CD14-positive monocyte (primary cell): ENCODE measurements at regions not wholly inside any gene's neighbourhood (a gene's known extent, or its start where the extent isn't known, plus 50 kb on each side); places are given as distances from the start of the nearest gene placed in this dataset.
A peak's percentile ranks its signal among the peaks of the same experiment; 100 is the strongest.

Experiments used
- DNase-seq, 3 donors: peaks; one replicate each; pipeline ENCODE4 v3.0.0-alpha.2; 2011 to 2022
- H2AFZ ChIP-seq: 2 replicates; pipeline ENCODE4 v1.6.0; 2012; ENCODE audit warnings: mild to moderate bottlenecking, low read depth, low read length, inconsistent platforms; ENCODE audit not compliant: insufficient read depth, poor library complexity, severe bottlenecking
- H3K27ac ChIP-seq, 2 donors: 1 replicate in 1 of 2; 2 replicates in 1 of 2; pipeline ENCODE4 v1.5.1; 2012 to 2013; ENCODE audit warnings: low read length in 2 of 2, control low read depth in 1 of 2, inconsistent platforms in 1 of 2, low read depth in 1 of 2, mild to moderate bottlenecking in 1 of 2
- H3K27me3 ChIP-seq, 2 donors: one replicate each; pipeline versions ENCODE4 v1.6.0 to v1.6.1; 2011 to 2013; ENCODE audit warnings: low read length in 2 of 2; ENCODE audit not compliant: control insufficient read depth in 2 of 2, insufficient read depth in 2 of 2
- H3K36me3 ChIP-seq, 2 donors: replicated peaks in 1 of 2; 1 replicate in 1 of 2; 2 replicates in 1 of 2; pipeline versions ENCODE4 v1.5.1 to v1.6.1; 2012 to 2013; ENCODE audit warnings: low read length in 2 of 2, control low read depth in 1 of 2, inconsistent platforms in 1 of 2, mild to moderate bottlenecking in 1 of 2; ENCODE audit not compliant: insufficient read depth in 2 of 2, control insufficient read depth in 1 of 2
- H3K4me1 ChIP-seq, 2 donors: 1 replicate in 1 of 2; 2 replicates in 1 of 2; pipeline versions ENCODE4 v1.5.1 to v1.6.1; 2012 to 2013; ENCODE audit warnings: low read length in 2 of 2, control low read depth in 1 of 2, inconsistent platforms in 1 of 2, mild to moderate bottlenecking in 1 of 2, moderate library complexity in 1 of 2; ENCODE audit not compliant: insufficient read depth in 2 of 2, control insufficient read depth in 1 of 2
- H3K4me2 ChIP-seq: replicated peaks from 2 replicates; pipeline ENCODE3; 2012; ENCODE audit warnings: low read length, moderate library complexity, mild to moderate bottlenecking; ENCODE audit not compliant: poor library complexity, severe bottlenecking; ENCODE audit errors: extremely low read depth
- H3K4me3 ChIP-seq, 3 experiments: fragments of 200-600 bp in 1 of 3; sonication (generic) in 1 of 3; replicated peaks in 1 of 3; 1 replicate in 2 of 3; 2 replicates in 1 of 3; pipeline ENCODE4 v1.5.1; 2011 to 2013; ENCODE audit warnings: low read length in 3 of 3, mild to moderate bottlenecking in 3 of 3, control low read depth in 2 of 3, low read depth in 2 of 3, inconsistent platforms in 1 of 3, moderate library complexity in 1 of 3
- H3K79me2 ChIP-seq: 2 replicates; pipeline ENCODE4 v1.6.0; 2012; ENCODE audit warnings: mild to moderate bottlenecking, control low read depth, inconsistent platforms, low read length, moderate library complexity; ENCODE audit not compliant: insufficient read depth
- H3K9ac ChIP-seq: 2 replicates; pipeline ENCODE4 v1.6.0; 2017; ENCODE audit warnings: low read length, mild to moderate bottlenecking; ENCODE audit not compliant: insufficient read depth, poor library complexity, severe bottlenecking
- H3K9me3 ChIP-seq, 2 donors: replicated peaks in 1 of 2; 1 replicate in 1 of 2; 2 replicates in 1 of 2; pipeline versions ENCODE4 v1.5.1 to v1.6.1; 2012 to 2013; ENCODE audit warnings: low read length in 2 of 2, control low read depth in 1 of 2; ENCODE audit not compliant: control insufficient read depth in 1 of 2, insufficient read depth in 1 of 2
- H4K20me1 ChIP-seq: 2 replicates; pipeline ENCODE4 v1.6.0; 2012; ENCODE audit warnings: mild to moderate bottlenecking, low read length, control low read depth, moderate library complexity; ENCODE audit not compliant: insufficient read depth
- H3K27ac Mint-ChIP-seq, 7 donors: one replicate each; pipeline ENCODE4 v1.8.0; 2020; ENCODE audit warnings: mild to moderate bottlenecking in 7 of 7, mixed read lengths in 7 of 7, moderate library complexity in 6 of 7, inconsistent platforms in 2 of 7
- H3K27me3 Mint-ChIP-seq, 3 donors: one replicate each; pipeline ENCODE4 v1.8.0; 2021 to 2022; ENCODE audit warnings: low read depth in 3 of 3, mild to moderate bottlenecking in 3 of 3, mixed read lengths in 3 of 3, moderate library complexity in 3 of 3, inconsistent platforms in 1 of 3
- H3K36me3 Mint-ChIP-seq, 2 donors: one replicate each; pipeline ENCODE4 v1.8.0; 2020; ENCODE audit warnings: mixed read lengths in 2 of 2, inconsistent platforms in 1 of 2, mild to moderate bottlenecking in 1 of 2
- H3K4me1 Mint-ChIP-seq: one replicate; pipeline ENCODE4 v1.8.0; 2020; ENCODE audit warnings: mild to moderate bottlenecking, mixed read lengths
- H3K4me3 Mint-ChIP-seq, 2 donors: one replicate each; pipeline ENCODE4 v1.8.0; 2020; ENCODE audit warnings: mild to moderate bottlenecking in 2 of 2, mixed read lengths in 2 of 2, moderate library complexity in 1 of 2
- H3K9me3 Mint-ChIP-seq, 7 donors: one replicate each; pipeline ENCODE4 v1.8.0; 2020 to 2022; ENCODE audit warnings: mixed read lengths in 7 of 7, mild to moderate bottlenecking in 6 of 7, moderate library complexity in 6 of 7, inconsistent platforms in 2 of 7
- WGBS: methylation state at CpG from one replicate; pipeline ENCODE4 v1.1.5; 2013; ENCODE audit warnings: missing lambda C conversion rate; ENCODE audit not compliant: insufficient coverage; 5-methylcytosine and 5-hydroxymethylcytosine counted together
- intact Hi-C, 2 donors: fragments of 100-400 bp; cut with micrococcal nuclease; formaldehyde crosslinking; loops; one replicate each; pipeline versions ENCODE4 v1.15.0 to v1.15.1; 2023
- TF ChIP-seq, protein P1 (sequence below): fragments of 200-600 bp; IDR thresholded peaks from one replicate; pipeline ENCODE4 v1.8.0; 2022; ENCODE audit warnings: antibody characterized with exemption, mild to moderate bottlenecking

DNA sequence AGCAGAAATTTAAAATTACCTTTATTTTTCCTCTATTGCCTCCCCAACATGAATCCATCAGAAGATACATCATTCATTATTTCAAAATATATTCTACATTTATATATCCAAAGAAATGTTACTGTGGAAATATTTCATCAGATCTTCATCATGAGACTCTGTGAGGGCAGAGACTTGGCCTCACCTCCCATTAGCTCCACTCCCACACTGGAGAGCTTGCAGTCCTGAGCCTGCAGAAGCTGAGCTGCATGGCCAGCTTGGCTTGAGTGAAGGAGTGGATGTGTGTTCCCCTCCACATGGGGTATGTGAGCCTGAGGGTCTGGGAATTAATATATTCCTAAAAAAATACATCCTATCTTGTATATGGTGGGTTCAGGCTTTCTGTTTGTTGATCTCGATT, 961.9 kb downstream of the TMEM121 start:
- H3K27me3 Mint-ChIP-seq: peaks cover 0 to 2% (median 2%) of the 10 kb centered on the region in 3 donors
- no CpG with 5 or more reads among the region's 1 CpG for WGBS
- H3K27ac ChIP-seq: no peak overlapping the region
- no peaks in the 10 kb centered on the region for H3K36me3 ChIP-seq
- H3K9me3 Mint-ChIP-seq: peaks cover 0 to 4% (median 0%) of the 10 kb centered on the region in 7 donors
- intact Hi-C loops: no loop called here
- H3K4me1 ChIP-seq: no peaks in the 10 kb centered on the region
- DNase-seq: no peak
- no peak overlapping the region for H3K4me3 ChIP-seq
- TF ChIP-seq, protein P1, sequence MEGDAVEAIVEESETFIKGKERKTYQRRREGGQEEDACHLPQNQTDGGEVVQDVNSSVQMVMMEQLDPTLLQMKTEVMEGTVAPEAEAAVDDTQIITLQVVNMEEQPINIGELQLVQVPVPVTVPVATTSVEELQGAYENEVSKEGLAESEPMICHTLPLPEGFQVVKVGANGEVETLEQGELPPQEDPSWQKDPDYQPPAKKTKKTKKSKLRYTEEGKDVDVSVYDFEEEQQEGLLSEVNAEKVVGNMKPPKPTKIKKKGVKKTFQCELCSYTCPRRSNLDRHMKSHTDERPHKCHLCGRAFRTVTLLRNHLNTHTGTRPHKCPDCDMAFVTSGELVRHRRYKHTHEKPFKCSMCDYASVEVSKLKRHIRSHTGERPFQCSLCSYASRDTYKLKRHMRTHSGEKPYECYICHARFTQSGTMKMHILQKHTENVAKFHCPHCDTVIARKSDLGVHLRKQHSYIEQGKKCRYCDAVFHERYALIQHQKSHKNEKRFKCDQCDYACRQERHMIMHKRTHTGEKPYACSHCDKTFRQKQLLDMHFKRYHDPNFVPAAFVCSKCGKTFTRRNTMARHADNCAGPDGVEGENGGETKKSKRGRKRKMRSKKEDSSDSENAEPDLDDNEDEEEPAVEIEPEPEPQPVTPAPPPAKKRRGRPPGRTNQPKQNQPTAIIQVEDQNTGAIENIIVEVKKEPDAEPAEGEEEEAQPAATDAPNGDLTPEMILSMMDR: no peak
- no peak overlapping the region for H3K9ac ChIP-seq
- no peaks in the 10 kb centered on the region for H3K9me3 ChIP-seq
- no peak overlapping the region for H3K4me3 Mint-ChIP-seq
- H3K4me2 ChIP-seq: no peak overlapping the region
- no peaks in the 10 kb centered on the region for H3K36me3 Mint-ChIP-seq
- no peaks in the 10 kb centered on the region for H3K4me1 Mint-ChIP-seq
- no peaks in the 10 kb centered on the region for H4K20me1 ChIP-seq
- H2AFZ ChIP-seq: no peak overlapping the region
- H3K27me3 ChIP-seq: no peaks in the 10 kb centered on the region
- no peak overlapping the region for H3K27ac Mint-ChIP-seq
- H3K79me2 ChIP-seq: no peaks in the 10 kb centered on the region

DNA sequence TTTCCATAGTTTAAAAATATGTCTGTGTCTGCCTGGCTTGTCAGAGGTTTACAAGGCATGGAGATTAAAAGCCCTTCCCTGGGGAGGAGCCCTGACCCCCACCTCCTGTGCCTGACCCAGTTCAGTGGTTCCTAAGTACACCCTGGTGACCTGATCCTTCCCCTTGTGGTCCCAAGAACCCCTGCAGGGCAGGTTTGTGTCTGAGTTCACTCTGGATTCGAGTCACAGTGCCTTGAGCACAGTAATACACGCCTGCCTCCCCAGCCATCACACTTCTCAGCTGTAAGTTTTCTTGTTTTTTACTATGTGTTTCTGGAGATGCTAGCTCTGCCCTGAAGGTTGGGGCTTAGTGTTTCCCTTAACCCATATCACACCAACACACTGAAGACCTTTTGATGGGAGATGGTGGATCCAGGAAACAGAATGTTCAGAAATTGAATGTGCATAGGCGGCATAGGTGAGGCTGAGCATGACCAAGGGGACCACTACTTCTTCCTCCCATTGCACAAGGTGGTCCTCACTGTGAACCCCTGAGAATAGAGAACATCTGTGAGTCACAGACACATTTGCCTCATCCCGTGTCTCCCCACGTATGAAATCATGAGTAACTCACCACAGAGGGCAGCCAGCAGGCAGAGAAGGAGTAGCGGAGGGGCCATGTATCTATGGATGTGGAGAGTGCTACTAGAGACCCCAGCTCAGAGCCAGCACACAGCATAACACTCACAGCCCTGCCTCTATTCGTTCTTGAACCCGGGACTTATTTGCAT, 962.9 kb downstream of the TMEM121 start:
- no peak for DNase-seq
- no peak overlapping the region for H3K4me2 ChIP-seq
- H3K27ac ChIP-seq: no peak overlapping the region
- no peak overlapping the region for H2AFZ ChIP-seq
- peak overlapping the region in 1 of 7 donors; percentile 38 for H3K27ac Mint-ChIP-seq
- H3K9me3 Mint-ChIP-seq: peaks cover 0 to 4% (median 0%) of the 10 kb centered on the region in 7 donors
- no peaks in the 10 kb centered on the region for H4K20me1 ChIP-seq
- TF ChIP-seq, protein P1: no peak
- H3K36me3 Mint-ChIP-seq: no peaks in the 10 kb centered on the region
- no peaks in the 10 kb centered on the region for H3K9me3 ChIP-seq
- intact Hi-C loops: no loop called here
- H3K4me1 Mint-ChIP-seq: peaks cover 6% of the 10 kb centered on the region
- H3K79me2 ChIP-seq: no peaks in the 10 kb centered on the region
- H3K4me1 ChIP-seq: no peaks in the 10 kb centered on the region
- no peaks in the 10 kb centered on the region for H3K27me3 ChIP-seq
- peaks cover 0 to 2% (median 2%) of the 10 kb centered on the region in 3 donors for H3K27me3 Mint-ChIP-seq
- H3K9ac ChIP-seq: no peak overlapping the region
- no peaks in the 10 kb centered on the region for H3K36me3 ChIP-seq
- no peak overlapping the region for H3K4me3 Mint-ChIP-seq
- WGBS: 100% methylated on average over 1 of the region's 8 CpGs
- H3K4me3 ChIP-seq: no peak overlapping the region
